H9 (cell line): ENCODE measurements at regions not wholly inside any gene's neighbourhood (a gene's known extent, or its start where the extent isn't known, plus 50 kb on each side); places are given as distances from the start of the nearest gene placed in this dataset.

Source experiments
- DNase-seq: peaks from one replicate; pipeline ENCODE4 v3.0.0-alpha.2; 2017
- H2AFZ ChIP-seq: one replicate; pipeline ENCODE4 v1.6.1; 2013; ENCODE audit warnings: mild to moderate bottlenecking, low read length, control low read depth, moderate library complexity
- H2AK5ac ChIP-seq: 2 replicates; pipeline ENCODE4 v1.6.1; 2013; ENCODE audit warnings: low read length, control low read depth, mixed read lengths; ENCODE audit not compliant: insufficient read length
- H2BK120ac ChIP-seq: one replicate; pipeline ENCODE4 v1.6.1; 2013; ENCODE audit warnings: low read depth, mild to moderate bottlenecking, low read length, control low read depth, inconsistent platforms; ENCODE audit not compliant: poor library complexity, severe bottlenecking
- H2BK12ac ChIP-seq: 2 replicates; pipeline ENCODE4 v1.6.1; 2013; ENCODE audit warnings: low read length, control low read depth, mixed read lengths, low read depth; ENCODE audit not compliant: insufficient read length
- H2BK15ac ChIP-seq: 2 replicates; pipeline ENCODE4 v1.6.1; 2013; ENCODE audit warnings: low read depth, low read length, control low read depth
- H2BK20ac ChIP-seq: one replicate; pipeline ENCODE4 v1.6.1; 2013; ENCODE audit warnings: low read depth, mild to moderate bottlenecking, low read length, control low read depth, inconsistent platforms; ENCODE audit not compliant: poor library complexity, severe bottlenecking
- H2BK5ac ChIP-seq: 2 replicates; pipeline ENCODE4 v1.6.1; 2013; ENCODE audit warnings: low read length, control low read depth, mixed read lengths; ENCODE audit not compliant: insufficient read length
- H3K14ac ChIP-seq: 2 replicates; pipeline ENCODE4 v1.6.1; 2013; ENCODE audit warnings: low read length, control low read depth; ENCODE audit not compliant: insufficient read depth
- H3K18ac ChIP-seq: 2 replicates; pipeline ENCODE4 v1.6.1; 2013; ENCODE audit warnings: low read depth, mild to moderate bottlenecking, mixed read lengths, low read length, control low read depth; ENCODE audit not compliant: insufficient read length
- H3K23ac ChIP-seq: 2 replicates; pipeline ENCODE4 v1.6.1; 2013; ENCODE audit warnings: low read length, control low read depth, mixed read lengths, low read depth; ENCODE audit not compliant: insufficient read length
- H3K23me2 ChIP-seq: 2 replicates; pipeline ENCODE4 v1.6.1; 2013; ENCODE audit warnings: low read depth, mild to moderate bottlenecking, mixed read lengths, low read length, control low read depth; ENCODE audit not compliant: insufficient read length, poor library complexity, severe bottlenecking
- H3K27ac ChIP-seq: 2 replicates; pipeline ENCODE4 v1.5.1; 2013; ENCODE audit warnings: low read length, control low read depth, mixed read lengths, low read depth; ENCODE audit not compliant: insufficient read length
- H3K27me3 ChIP-seq: 2 replicates; pipeline ENCODE4 v1.6.1; 2013; ENCODE audit warnings: low read length, control low read depth, inconsistent platforms; ENCODE audit not compliant: insufficient read depth
- H3K4ac ChIP-seq: 2 replicates; pipeline ENCODE4 v1.6.1; 2013; ENCODE audit warnings: low read depth, mild to moderate bottlenecking, control low read depth, inconsistent platforms, low read length, moderate library complexity
- H3K4me1 ChIP-seq: 2 replicates; pipeline ENCODE4 v1.6.1; 2013; ENCODE audit warnings: low read length, control low read depth, inconsistent platforms; ENCODE audit not compliant: insufficient read depth
- H3K4me2 ChIP-seq: 2 replicates; pipeline ENCODE4 v1.6.1; 2013; ENCODE audit warnings: low read length, control low read depth, mixed read lengths; ENCODE audit not compliant: insufficient read length, insufficient read depth
- H3K56ac ChIP-seq: 2 replicates; pipeline ENCODE4 v1.6.1; 2013; ENCODE audit warnings: low read depth, mild to moderate bottlenecking, mixed read lengths, low read length, control low read depth; ENCODE audit not compliant: insufficient read length
- H3K79me1 ChIP-seq: 2 replicates; pipeline ENCODE4 v1.6.1; 2013; ENCODE audit warnings: low read depth, mild to moderate bottlenecking, moderate library complexity, low read length, control low read depth, inconsistent platforms; ENCODE audit not compliant: insufficient read depth, poor library complexity, severe bottlenecking
- H3K79me2 ChIP-seq: 2 replicates; pipeline ENCODE4 v1.6.1; 2013; ENCODE audit warnings: low read length, control low read depth, inconsistent platforms; ENCODE audit not compliant: insufficient read depth
- H3K9ac ChIP-seq: 2 replicates; pipeline ENCODE4 v1.6.1; 2013; ENCODE audit warnings: low read length, control low read depth, mixed read lengths; ENCODE audit not compliant: insufficient read length; ENCODE audit errors: extremely low read depth
- H3K9me3 ChIP-seq: one replicate; pipeline ENCODE4 v1.6.1; 2013; ENCODE audit warnings: low read depth, low read length, inconsistent platforms; ENCODE audit not compliant: control insufficient read depth
- H3T11ph ChIP-seq: one replicate; pipeline ENCODE4 v1.6.1; 2013; ENCODE audit warnings: mild to moderate bottlenecking, low read length, control low read depth, inconsistent platforms
- H4K20me1 ChIP-seq: one replicate; pipeline ENCODE4 v1.6.1; 2013; ENCODE audit not compliant: control insufficient read depth, insufficient read length, insufficient read depth
- H4K5ac ChIP-seq: 2 replicates; pipeline ENCODE4 v1.6.1; 2013; ENCODE audit warnings: low read depth, mild to moderate bottlenecking, mixed read lengths, low read length, control low read depth; ENCODE audit not compliant: insufficient read length
- H4K8ac ChIP-seq: replicated peaks from 2 replicates; pipeline ENCODE4 v1.6.1; 2013; ENCODE audit warnings: low read length, control low read depth, mixed read lengths, low read depth; ENCODE audit not compliant: insufficient read length
- H4K91ac ChIP-seq: 2 replicates; pipeline ENCODE4 v1.6.1; 2013; ENCODE audit warnings: low read depth, mild to moderate bottlenecking, moderate library complexity, mixed read lengths, low read length, control low read depth; ENCODE audit not compliant: insufficient read length
- H3K27ac Mint-ChIP-seq, 3 experiments: 2 replicates in 2 of 3; 3 replicates in 1 of 3; pipeline ENCODE4 v1.8.0; 2020 to 2021; ENCODE audit warnings: mixed read lengths in 3 of 3, mild to moderate bottlenecking in 1 of 3, moderate library complexity in 1 of 3
- H3K27me3 Mint-ChIP-seq: 2 replicates; pipeline ENCODE4 v1.8.0; 2021; ENCODE audit warnings: low read depth, mild to moderate bottlenecking, moderate library complexity, mixed read lengths
- H3K36me3 Mint-ChIP-seq, 3 experiments: 2 replicates in 2 of 3; 3 replicates in 1 of 3; pipeline ENCODE4 v1.8.0; 2020 to 2021; ENCODE audit warnings: low read depth in 3 of 3, mixed read lengths in 3 of 3; ENCODE audit not compliant: insufficient read depth in 1 of 3
- H3K4me1 Mint-ChIP-seq, 2 experiments: 2 replicates each; pipeline ENCODE4 v1.8.0; 2020; ENCODE audit warnings: mixed read lengths in 2 of 2
- H3K4me3 Mint-ChIP-seq, 2 experiments: 2 replicates in 1 of 2; 3 replicates in 1 of 2; pipeline ENCODE4 v1.8.0; 2020 to 2021; ENCODE audit warnings: mild to moderate bottlenecking in 2 of 2, mixed read lengths in 2 of 2, moderate library complexity in 1 of 2
- H3K9me3 Mint-ChIP-seq, 2 experiments: 2 replicates in 1 of 2; 3 replicates in 1 of 2; pipeline ENCODE4 v1.8.0; 2020; ENCODE audit warnings: mild to moderate bottlenecking in 2 of 2, mixed read lengths in 2 of 2, moderate library complexity in 1 of 2
- WGBS: extraction: QIAGEN DNeasy Blood & Tissue Kit; methylation state at CpG from one replicate; pipeline ENCODE4 v1.1.7; 2013; ENCODE audit warnings: missing lambda C conversion rate, low lambda C conversion rate, mixed read lengths; ENCODE audit not compliant: insufficient read length; ENCODE audit errors: extremely low coverage; 5-methylcytosine and 5-hydroxymethylcytosine counted together
- TF ChIP-seq, protein P1 (sequence below): fragments of 200-600 bp; sonication (generic); conservative IDR thresholded peaks from 3 replicates; pipeline ENCODE4 v1.8.0; 2021; ENCODE audit warnings: antibody characterized with exemption, mild to moderate bottlenecking

DNA sequence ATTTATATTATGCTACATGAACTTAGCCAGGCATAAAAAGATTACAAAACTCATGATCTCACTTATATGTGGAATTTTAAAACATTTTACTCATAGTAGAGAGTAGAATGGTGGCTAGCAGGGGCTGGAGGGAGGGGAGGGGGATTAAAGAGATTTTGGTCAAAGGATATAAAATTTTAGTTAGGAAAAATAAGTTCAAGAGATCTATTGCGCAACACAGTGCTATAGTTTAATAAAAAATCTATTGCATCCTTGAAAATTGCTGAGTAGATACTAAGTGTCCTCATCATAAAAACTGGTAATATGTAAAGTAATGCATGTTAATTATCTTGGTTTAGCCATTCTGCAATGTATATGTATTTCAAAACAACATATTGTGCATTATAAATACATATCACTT is 635.6 kb upstream of the NEGR1 start:
- TF ChIP-seq, protein P1, sequence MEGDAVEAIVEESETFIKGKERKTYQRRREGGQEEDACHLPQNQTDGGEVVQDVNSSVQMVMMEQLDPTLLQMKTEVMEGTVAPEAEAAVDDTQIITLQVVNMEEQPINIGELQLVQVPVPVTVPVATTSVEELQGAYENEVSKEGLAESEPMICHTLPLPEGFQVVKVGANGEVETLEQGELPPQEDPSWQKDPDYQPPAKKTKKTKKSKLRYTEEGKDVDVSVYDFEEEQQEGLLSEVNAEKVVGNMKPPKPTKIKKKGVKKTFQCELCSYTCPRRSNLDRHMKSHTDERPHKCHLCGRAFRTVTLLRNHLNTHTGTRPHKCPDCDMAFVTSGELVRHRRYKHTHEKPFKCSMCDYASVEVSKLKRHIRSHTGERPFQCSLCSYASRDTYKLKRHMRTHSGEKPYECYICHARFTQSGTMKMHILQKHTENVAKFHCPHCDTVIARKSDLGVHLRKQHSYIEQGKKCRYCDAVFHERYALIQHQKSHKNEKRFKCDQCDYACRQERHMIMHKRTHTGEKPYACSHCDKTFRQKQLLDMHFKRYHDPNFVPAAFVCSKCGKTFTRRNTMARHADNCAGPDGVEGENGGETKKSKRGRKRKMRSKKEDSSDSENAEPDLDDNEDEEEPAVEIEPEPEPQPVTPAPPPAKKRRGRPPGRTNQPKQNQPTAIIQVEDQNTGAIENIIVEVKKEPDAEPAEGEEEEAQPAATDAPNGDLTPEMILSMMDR = no peak
- H2BK120ac ChIP-seq = no peak overlapping the region
- H3K23me2 ChIP-seq = no peaks in the 10 kb centered on the region
- H3K27me3 ChIP-seq = no peaks in the 10 kb centered on the region
- no peak overlapping the region for H3K4me2 ChIP-seq
- H4K5ac ChIP-seq = no peak overlapping the region
- no peaks in the 10 kb centered on the region for H3K79me1 ChIP-seq
- H3K56ac ChIP-seq = no peak overlapping the region
- H3K79me2 ChIP-seq = no peaks in the 10 kb centered on the region
- no peak overlapping the region for H2BK5ac ChIP-seq
- H3K4ac ChIP-seq = no peak overlapping the region
- H4K20me1 ChIP-seq = no peaks in the 10 kb centered on the region
- no peak overlapping the region for H2BK15ac ChIP-seq
- no peak overlapping the region for H2AFZ ChIP-seq
- no peaks in the 10 kb centered on the region; the same call in 1 of the 2 replicates for H3K4me1 ChIP-seq
- no peaks in the 10 kb centered on the region for H3K36me3 Mint-ChIP-seq
- H3K9me3 Mint-ChIP-seq = no peaks in the 10 kb centered on the region
- no peak overlapping the region for H3K23ac ChIP-seq
- H3K9me3 ChIP-seq = no peaks in the 10 kb centered on the region
- H3K27ac ChIP-seq = no peak overlapping the region
- H3K18ac ChIP-seq = no peak overlapping the region
- no peak overlapping the region for H3K9ac ChIP-seq
- H2BK12ac ChIP-seq = no peak overlapping the region
- no peak overlapping the region for H3K4me3 Mint-ChIP-seq
- H3K4me1 Mint-ChIP-seq = peaks cover 9% of the 10 kb centered on the region in 2 experiments
- no peak overlapping the region for H3K14ac ChIP-seq
- H4K8ac ChIP-seq = no peak overlapping the region
- H2AK5ac ChIP-seq = no peak overlapping the region
- H4K91ac ChIP-seq = no peak overlapping the region
- H3K27ac Mint-ChIP-seq = no peak overlapping the region
- no peaks in the 10 kb centered on the region for H3K27me3 Mint-ChIP-seq
- no CpG with 5 or more reads among the region's 1 CpG for WGBS
- no peak overlapping the region for H3T11ph ChIP-seq
- DNase-seq = no peak
- no peak overlapping the region for H2BK20ac ChIP-seq
